ENCODE measurements at regions not wholly inside any gene's neighbourhood (a gene's known extent, or its start where the extent isn't known, plus 50 kb on each side); places are given as distances from the start of the nearest gene placed in this dataset.

DNA sequence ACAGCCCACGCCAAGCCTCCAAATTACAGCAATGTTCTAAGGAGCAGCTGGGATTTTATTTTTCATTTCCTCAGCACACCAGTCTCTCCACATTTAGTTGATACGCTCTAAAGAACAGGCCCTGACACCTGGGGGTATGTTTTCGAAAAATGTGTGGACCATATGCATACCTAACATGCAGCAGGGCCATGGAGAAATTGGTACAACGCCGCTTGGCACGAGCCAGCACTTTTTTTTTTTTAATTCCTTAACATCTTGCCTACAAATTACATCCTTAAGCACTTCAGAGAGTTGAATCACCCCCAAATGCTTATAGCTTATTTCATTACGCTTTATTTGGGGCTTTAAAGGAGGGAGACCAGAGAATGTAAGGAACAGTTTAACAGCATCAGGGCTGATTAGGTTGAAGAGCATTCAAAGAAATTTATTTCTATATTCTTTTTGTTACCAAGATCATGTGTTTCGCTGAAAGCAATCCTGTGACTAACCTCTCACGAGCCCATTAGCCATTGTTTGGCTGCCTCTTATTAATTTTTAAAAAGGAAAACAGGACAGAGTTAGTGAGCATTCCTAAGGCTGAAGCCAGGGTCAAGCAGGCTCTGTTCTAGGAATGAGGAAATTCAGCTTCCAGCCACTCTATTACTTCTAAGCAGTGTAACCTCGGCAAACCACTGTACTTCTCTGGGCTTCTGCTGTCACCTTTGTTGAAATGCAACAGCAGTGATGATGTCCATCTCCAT is 173.8 kb downstream of the ACTL7B start:
- TF ChIP-seq POLR2A (IDR thresholded peaks at IDR 0.05), result no peak
- TF ChIP-seq, protein P1, sequence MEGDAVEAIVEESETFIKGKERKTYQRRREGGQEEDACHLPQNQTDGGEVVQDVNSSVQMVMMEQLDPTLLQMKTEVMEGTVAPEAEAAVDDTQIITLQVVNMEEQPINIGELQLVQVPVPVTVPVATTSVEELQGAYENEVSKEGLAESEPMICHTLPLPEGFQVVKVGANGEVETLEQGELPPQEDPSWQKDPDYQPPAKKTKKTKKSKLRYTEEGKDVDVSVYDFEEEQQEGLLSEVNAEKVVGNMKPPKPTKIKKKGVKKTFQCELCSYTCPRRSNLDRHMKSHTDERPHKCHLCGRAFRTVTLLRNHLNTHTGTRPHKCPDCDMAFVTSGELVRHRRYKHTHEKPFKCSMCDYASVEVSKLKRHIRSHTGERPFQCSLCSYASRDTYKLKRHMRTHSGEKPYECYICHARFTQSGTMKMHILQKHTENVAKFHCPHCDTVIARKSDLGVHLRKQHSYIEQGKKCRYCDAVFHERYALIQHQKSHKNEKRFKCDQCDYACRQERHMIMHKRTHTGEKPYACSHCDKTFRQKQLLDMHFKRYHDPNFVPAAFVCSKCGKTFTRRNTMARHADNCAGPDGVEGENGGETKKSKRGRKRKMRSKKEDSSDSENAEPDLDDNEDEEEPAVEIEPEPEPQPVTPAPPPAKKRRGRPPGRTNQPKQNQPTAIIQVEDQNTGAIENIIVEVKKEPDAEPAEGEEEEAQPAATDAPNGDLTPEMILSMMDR (IDR thresholded peaks at IDR 0.05), result no peak
- DNase-seq, result no peak
- Histone ChIP-seq H3K36me3 (no peaks in the 10 kb centered on the region), H3K9me3 (no peaks in the 10 kb centered on the region), H3K27me3 (no peaks in the 10 kb centered on the region), H3K27ac (no peak overlapping the region), H3K4me1 (no peaks in the 10 kb centered on the region), H3K4me3 (no peak overlapping the region)

DNA sequence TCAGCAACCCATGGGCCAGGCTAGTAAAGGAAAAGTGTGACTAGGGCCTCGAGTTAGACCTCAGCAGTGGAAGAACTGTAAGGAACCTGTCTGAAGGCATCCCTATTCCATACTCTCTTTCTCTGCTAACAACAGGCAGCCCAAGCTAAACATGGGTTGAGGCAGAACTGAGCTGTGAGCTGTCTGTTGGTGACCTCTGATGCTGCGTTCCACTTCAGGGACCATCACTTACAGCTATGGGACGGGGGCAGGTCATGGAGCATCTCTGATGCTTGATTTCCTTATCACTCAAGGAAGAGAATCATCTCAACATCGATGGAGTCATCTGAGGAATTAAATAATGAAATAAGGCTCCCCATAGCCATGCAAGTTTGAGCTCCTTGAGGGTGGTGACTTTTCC is 174.8 kb downstream of the ACTL7B start:
- no peaks in the 10 kb centered on the region for H3K36me3 ChIP-seq
- H3K9me3 ChIP-seq, result no peaks in the 10 kb centered on the region
- no peak for TF ChIP-seq POLR2A (IDR thresholded peaks at IDR 0.05)
- TF ChIP-seq, protein P1 (IDR thresholded peaks at IDR 0.05), result no peak
- no peaks in the 10 kb centered on the region for H3K27me3 ChIP-seq
- H3K4me3 ChIP-seq, result no peak overlapping the region
- DNase-seq, result no peak
- no peaks in the 10 kb centered on the region for H3K4me1 ChIP-seq
- H3K27ac ChIP-seq, result no peak overlapping the region

DNA sequence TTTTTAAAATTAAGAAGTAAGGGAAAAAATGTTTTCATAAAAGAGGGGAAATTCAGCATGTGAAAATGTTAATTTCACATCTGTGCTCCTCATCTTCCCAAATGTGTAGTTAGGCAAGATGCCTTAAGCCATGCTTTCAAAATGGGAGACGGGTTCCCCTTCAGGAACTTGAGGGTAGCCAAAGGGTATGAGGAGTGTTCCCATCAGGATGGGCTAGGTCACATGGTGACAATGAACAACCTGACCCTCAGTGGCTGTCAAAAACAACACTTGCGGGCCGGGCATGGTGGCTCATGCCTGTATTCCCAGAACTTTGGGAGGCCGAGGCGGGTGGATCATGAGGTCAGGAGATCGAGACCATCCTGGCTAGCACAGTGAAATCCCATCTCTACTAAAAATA is 178.0 kb downstream of the ACTL7B start:
- Histone ChIP-seq H3K9me3 (no peaks in the 10 kb centered on the region), H3K4me1 (no peaks in the 10 kb centered on the region), H3K27ac (no peak overlapping the region), H3K4me3 (no peak overlapping the region), H3K36me3 (no peaks in the 10 kb centered on the region), H3K27me3 (no peaks in the 10 kb centered on the region)
- TF ChIP-seq, protein P1 (IDR thresholded peaks at IDR 0.05), result no peak
- TF ChIP-seq POLR2A (IDR thresholded peaks at IDR 0.05), result no peak
- DNase-seq, result no peak

DNA sequence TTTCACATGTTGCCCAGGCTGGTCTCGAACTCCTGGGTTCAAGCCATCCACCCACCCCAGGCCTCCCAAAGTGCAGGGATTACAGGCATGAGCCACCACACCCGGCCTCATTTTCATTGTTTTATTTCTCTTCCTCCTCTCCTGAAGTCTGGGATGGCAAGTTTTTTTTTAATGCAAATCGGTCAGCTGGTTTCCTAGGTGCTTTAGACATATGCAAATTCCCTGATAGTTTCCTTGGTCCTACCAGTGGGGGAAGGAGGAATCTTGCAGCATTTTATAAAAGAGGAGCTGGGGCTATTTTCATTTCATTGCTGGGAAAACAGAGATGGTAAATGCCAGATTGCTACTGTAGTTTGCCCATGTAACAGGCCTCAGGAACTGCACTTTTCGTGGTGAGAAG is 179.4 kb downstream of the ACTL7B start:
- Histone ChIP-seq H3K4me3 (no peak overlapping the region), H3K4me1 (no peaks in the 10 kb centered on the region), H3K27me3 (no peaks in the 10 kb centered on the region), H3K36me3 (no peaks in the 10 kb centered on the region), H3K9me3 (no peaks in the 10 kb centered on the region), H3K27ac (no peak overlapping the region)
- DNase-seq, result no peak
- no peak for TF ChIP-seq POLR2A (IDR thresholded peaks at IDR 0.05)
- TF ChIP-seq, protein P1 (IDR thresholded peaks at IDR 0.05), result no peak

DNA sequence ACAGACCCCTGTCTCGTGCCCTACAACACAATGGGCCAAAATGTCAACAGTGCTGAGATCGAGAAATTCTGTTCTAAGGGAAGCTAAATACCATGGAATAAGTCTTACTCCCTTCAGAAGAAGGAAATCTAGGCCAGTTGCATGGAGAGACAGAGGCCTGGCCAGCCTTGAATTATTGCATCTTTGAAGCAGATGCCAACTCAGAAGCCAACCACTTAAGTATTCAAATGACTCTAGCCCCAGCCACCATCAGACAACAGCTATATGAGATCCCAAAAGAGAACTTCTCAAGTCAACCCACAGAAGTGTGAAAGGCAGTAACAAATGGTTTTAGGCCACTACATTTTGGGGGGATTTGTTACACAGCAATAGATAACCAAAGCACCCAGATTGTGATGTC is 180.1 kb downstream of the ACTL7B start:
- Histone ChIP-seq H3K27ac (no peak overlapping the region), H3K9me3 (no peaks in the 10 kb centered on the region), H3K27me3 (no peaks in the 10 kb centered on the region), H3K4me3 (no peak overlapping the region), H3K4me1 (no peaks in the 10 kb centered on the region), H3K36me3 (no peaks in the 10 kb centered on the region)
- TF ChIP-seq, protein P1 (IDR thresholded peaks at IDR 0.05), result no peak
- TF ChIP-seq POLR2A (IDR thresholded peaks at IDR 0.05), result no peak
- no peak for DNase-seq
